HG03342 (cell line): ENCODE measurements at regions not wholly inside any gene's neighbourhood (a gene's known extent, or its start where the extent isn't known, plus 50 kb on each side); places are given as distances from the start of the nearest gene placed in this dataset.
"Not testable (repeated sequence)": the region's sequence is repeated elsewhere in the genome, so short reads cannot be mapped to it uniquely, and the experiment has no call there.

Source experiments
- ATAC-seq: cut with Tn5 transposase; IDR thresholded peaks from one replicate; pipeline ENCODE4 v1.9.1; 2021; ENCODE audit warnings: mild to moderate bottlenecking, moderate library complexity; ENCODE audit not compliant: unreplicated experiment

GRCh38 chr10:22875581-22875980 is 52.3 kb upstream of the ARMC3 start:
- ATAC-seq, result no peak

DNA sequence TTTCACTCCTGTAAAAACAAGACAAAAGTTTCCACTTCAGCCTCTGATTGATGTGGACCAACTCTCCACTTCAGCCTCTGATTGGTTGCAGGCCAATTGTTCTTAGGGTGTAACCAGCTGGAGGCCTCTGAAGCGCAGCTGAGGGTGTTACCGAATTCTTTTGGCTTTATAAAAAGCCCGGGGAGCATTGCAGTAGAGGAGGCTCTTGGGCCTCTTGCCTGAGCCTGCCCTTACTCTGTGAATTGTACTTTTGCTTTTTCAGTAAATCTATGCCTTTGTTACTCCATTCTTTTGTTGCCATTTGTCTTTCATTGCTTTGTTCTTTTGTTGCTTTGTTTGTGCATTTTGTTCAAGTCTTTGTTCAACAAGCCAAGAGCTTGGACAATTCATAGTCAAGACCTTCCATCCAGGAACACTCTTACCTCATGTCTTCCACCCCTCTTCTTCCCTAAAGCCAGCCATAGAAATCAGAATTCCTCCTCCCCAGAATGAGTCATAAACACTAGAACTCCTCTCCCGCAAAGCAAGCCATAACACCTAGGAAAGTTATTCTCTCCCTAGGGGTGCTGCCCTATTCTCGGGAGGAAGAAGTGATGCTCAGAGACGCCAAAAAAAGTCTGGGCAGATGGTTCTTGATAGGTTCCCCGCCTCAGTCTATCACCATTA is 53.5 kb upstream of the ARMC3 start:
- ATAC-seq, result no peak

- no peak for ATAC-seq
These were observed 71.3 kb upstream of the ARMC3 start for GRCh38 chr10:22856444-22857074.

- no peak for ATAC-seq
These were observed 72.9 kb upstream of the ARMC3 start for GRCh38 chr10:22854935-22855421.

DNA sequence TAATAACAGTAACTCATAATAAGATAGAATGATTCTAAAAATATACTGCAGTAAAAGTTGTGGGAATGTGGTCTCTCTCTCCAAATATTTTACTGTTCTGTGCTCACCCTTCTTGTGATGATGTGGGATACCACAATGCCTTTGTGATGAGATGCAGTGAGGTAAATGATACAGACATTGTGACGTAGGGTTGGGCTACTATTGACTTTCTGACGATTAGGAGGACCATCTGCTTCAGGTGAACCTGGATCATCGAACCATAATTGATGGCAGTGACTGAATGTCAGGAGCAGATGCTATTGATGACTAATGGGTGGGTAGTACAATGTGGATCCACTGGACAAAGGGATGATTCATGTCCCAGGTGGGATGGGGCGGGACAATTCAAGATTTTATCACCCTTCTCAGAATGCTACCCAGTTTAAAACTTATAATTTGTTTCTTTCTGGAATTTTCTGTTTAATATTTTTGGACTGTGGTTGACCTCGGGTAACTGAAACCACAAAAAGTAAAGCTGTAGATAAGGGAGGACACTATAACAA is 73.9 kb upstream of the ARMC3 start:
- no peak for ATAC-seq

- no peak for ATAC-seq
These were observed 75.0 kb upstream of the ARMC3 start for GRCh38 chr10:22852712-22853353.

DNA sequence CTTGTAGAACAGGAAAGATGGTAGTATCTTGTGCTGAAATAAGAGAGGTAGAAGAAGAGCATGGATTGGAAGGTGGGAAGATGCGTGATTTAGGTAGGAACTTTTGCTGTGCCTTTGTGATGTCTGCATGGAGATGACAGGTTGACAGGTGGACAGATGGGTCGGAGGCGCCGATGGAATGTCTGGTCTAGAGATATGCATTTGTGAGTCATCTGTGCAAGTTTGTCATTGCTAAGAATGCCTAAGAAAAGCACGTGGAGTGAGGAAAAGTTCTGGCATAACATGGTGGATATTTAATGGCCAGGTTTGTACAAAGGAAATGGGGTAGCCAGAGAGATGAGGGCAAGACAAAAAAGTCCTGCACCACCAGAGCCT is 76.0 kb upstream of the ARMC3 start:
- no peak for ATAC-seq

DNA sequence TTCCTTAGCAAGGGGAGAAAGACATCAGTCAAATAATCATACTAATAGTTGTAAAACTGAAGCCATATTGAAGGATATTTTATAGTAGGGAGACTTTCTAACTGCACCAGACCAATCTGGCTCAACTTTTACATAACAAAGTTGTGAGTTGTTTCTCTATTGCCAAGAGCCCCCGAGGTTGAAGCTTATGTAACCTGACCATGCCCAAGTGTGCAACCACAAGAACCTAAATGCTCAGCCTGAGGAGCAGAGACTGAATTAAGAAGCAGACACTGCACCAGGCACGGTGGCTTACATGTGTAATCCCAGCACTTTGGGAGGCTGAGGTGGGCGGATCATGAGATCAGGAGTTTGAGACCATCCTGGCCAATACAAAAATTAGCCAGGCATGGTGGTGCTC is 77.3 kb upstream of the ARMC3 start:
- no peak for ATAC-seq

DNA sequence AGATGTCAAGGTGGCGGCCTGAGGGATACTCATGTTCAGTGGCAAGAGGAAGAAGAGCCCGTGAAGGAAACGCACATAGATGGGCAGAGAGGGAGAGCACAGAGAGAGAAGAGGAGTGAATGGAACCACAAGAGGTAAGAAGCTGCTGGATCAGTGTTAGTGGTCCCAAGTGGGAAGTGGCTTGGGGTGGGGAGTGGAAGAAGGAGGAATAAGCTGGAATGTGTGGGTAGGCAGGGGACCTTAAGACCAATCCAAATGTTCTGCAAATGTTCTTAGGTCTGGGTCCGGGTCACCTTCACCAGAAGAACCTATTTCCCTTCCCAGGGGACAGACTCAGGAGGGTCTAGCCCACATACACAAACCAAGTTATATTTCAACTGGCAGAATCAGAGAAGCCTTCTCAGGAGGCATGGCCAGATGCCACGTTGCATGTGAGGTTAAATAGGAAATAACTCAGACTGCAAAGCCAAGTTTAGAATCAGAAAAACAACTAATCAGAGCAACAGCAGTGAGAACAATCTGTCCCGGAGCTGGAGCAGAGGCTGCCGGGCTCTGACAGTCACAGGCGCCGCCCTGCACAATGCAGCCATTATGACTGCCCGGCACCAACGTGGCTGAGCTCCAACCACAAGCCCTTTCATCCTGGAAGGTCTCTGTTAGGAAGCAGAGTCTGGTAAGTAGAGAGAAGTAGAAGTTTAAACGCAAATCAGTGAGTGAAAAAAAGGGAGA is 78.6 kb upstream of the ARMC3 start:
- no peak for ATAC-seq

DNA sequence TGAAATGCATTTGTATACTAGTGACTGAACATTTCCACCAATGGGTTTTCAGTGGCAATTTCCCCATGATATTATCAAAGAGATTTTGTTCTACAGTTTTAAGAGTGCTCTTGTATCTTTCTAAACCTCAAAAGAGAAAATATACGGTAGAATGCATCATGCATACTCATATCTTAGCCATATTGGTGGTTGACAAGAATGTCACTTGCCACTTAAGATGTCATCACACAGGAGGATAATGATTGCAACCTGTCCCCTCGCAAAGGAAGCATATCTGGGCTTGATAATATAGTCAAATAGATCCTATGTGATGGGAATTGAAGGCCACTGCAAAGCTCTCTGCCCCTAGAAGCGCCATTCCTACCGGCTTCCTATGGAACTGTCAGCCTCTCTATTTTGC is 79.3 kb upstream of the ARMC3 start:
- ATAC-seq, result no peak

DNA sequence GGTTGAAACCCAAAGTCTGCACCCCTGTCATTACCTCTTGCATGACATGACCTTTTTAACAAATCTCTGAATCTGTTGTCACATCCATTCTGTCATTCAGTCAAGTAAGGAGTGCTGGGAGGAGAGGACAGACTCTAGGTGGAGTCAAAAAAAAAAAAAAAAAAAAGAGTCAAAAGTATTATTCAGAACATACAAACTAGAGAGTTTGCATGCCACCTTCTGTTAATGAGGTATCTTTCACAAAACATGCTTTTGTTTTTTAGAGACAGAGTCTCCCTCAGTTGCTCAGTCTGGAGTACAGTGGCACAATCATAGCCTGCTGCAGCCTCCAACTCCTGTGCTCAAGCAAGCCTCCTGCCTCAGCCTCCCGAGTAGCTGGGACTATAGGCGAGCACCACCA is 81.6 kb upstream of the ARMC3 start:
- ATAC-seq, result no peak

DNA sequence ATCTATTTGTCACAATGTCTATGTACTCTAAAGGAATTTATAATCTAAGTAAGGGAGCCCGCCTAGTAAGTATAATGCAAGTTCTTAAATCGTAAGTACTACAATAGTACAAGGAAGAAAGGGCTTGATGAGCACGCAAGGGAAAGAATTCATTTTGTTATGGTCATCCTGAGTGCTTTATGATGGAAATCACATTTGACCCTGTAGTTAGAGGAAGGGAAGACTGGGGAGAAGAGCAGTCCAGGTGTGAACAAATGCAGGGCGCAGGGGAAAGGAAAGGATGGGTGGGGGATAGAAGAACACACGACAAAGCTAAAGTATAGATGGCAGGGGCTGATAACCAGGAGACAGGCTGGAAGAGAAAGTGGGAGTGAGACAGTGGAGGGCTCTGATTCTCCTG is 88.2 kb upstream of the ARMC3 start:
- no peak for ATAC-seq

GRCh38 chr10:22837771-22838170 is 90.1 kb upstream of the ARMC3 start:
- ATAC-seq, result no peak

DNA sequence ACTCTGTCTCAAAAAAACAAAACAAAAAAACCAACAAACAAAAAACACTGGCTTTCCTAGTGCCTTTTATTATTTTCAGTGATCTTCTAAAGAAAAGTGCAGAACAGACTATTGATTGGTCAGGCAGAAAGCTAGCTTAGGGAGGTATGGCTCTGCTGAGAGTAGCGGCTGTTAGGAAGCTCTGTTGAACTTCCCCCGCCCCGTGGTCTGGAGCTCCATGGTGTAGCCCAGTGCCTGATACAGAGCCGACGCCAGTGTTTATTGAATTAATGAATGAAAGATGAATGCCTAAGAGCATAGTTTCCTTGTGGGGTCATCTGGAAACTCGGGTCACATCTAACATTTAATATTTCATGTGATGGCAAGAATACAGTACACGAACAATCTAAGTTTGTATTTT is 90.5 kb upstream of the ARMC3 start:
- ATAC-seq, result no peak

DNA sequence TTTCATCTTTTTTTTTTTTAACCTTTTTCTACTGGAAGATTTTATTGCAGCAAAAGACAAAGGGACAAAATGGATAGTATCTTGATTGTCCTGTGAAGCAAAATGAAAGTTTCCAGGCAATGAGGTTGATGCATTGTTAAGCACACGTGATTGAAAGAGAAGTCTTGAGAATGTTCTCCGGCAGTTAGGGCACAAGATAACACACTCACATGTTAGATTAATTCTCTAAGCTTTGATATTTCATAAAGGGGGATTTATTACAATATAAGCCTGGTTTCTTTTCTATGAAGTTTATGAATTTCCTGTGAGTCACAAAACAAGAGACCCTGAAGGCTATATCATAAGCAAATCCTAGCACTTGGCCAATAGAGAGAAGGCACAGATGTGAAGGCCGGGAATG is 93.4 kb upstream of the ARMC3 start:
- no peak for ATAC-seq

DNA sequence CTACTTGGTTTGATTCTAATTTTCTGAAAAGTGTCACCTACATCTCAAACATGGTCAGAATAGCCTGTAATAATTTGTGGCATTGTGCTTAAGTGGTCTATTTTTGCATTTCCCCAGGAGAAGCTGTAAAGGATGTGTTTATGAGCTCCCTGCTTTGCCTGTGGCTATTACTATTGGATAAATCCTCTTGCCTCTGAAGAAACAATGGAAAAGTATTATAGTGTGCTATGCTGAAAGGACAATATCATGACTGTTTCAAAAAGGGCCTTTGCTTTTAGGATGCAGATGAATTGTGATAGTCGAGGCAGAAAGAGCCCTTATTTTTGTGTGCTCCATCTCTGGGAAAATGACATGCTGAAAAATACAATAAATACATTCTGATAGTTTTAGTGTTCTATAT is 94.1 kb upstream of the ARMC3 start:
- ATAC-seq, result no peak

DNA sequence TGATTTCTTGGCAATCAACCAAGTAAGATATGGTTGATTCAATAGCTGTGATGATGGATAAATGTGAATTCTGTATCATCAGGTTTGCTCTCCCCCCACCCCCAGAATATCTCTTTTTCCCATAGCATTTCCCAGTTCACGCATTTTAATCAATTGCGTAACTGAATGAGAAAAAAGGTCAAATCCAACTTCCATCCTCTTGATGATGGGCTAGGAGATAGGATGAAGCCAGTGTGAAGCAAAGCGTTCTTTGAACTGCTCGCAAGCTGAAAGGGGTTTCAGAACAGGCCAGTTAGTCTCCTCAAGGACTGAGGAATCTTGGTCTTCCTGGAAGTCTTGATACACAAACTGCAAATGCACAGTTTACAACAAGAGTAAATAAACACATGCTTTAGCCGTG is 94.5 kb upstream of the ARMC3 start:
- ATAC-seq, result no peak

DNA sequence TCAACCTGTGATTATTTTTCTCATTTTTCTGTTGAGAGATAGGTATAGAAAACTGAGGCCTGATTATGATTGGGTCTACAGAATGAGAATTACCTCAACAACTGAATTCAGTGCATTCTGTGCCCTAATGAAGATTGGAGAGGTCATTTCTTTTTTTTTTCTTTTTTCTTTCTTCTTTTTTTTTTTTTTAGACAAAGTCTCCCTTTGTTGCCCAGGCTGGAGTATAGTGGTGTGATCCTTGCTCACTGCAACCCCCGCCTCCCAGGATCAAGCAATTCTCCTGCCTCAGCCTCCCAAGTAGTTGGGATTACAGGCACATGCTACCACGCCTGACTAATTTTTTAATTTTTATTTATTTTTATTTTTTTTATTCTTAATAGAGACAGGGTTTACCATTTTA is 95.0 kb upstream of the ARMC3 start:
- no peak for ATAC-seq

DNA sequence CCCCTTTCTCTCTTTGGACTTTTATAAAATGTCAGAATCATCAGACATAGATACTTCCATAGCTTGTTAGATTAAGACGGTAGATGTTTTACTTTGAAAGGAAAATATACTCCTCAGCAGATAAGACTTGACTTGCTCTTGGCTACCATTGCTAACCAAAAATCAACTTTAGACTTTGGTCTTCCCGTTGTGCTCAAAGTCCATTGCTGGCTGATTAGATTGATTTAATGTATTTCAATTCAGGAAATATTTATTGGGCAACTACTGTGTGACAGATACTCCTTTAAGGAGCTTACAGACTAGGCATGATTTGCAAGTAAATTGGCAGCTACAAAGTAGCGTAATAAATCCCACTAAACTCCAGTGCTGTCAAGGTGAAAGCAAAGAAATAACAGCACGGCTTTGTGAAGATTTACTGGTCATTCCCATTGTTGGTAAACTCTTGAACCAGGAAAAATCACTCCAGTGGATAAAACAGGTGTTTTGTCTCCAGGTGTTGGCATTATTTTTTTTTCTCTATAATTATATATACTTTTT is 95.7 kb upstream of the ARMC3 start:
- ATAC-seq, result no peak

GRCh38 chr10:22831586-22831985 is 96.3 kb upstream of the ARMC3 start:
- ATAC-seq, result no peak

DNA sequence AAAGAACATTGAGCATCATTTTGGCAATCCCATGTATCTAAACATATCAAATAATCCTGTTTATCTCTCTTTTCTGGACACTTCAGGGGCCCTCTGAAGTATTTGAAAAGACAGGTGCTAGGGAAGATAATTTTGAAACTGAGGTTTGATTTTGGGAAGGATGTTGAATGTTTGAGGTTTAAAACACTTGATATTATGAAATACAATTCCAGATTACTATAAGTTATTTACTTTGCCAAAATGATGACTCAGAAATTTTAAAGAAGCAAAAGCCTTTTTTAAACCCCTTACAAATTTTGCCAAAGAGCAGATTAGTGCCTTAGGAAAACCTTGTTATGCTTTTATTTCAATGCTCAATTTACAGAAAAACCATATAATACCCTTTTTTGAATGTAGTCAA is 99.1 kb upstream of the ARMC3 start:
- ATAC-seq, result not testable (repeated sequence)
